GM18861 (cell line): ENCODE measurements at regions not wholly inside any gene's neighbourhood (a gene's known extent, or its start where the extent isn't known, plus 50 kb on each side); places are given as distances from the start of the nearest gene placed in this dataset.

Experiments
- ATAC-seq: cut with Tn5 transposase; IDR thresholded peaks from one replicate; pipeline ENCODE4 v1.9.1; 2021; ENCODE audit not compliant: unreplicated experiment

DNA sequence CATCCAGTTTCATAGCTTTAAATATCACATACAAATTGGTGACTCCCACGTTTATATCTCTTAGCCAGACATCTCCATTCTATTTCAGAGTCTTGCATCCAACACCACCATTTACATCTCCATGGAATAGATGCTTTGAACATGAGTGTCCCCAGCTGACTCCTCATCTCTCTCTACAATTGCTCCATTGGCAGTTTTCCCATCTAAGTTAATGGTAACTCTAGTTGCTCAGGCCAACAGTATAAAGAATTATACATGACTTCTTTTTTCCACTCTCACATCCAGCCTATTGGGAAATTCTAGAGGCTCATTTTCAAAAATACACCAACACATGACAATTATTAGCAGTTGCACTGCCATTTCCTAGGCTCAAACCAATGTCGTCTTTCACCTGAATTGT is 388.2 kb downstream of the STIM2 start:
- ATAC-seq, result no peak

DNA sequence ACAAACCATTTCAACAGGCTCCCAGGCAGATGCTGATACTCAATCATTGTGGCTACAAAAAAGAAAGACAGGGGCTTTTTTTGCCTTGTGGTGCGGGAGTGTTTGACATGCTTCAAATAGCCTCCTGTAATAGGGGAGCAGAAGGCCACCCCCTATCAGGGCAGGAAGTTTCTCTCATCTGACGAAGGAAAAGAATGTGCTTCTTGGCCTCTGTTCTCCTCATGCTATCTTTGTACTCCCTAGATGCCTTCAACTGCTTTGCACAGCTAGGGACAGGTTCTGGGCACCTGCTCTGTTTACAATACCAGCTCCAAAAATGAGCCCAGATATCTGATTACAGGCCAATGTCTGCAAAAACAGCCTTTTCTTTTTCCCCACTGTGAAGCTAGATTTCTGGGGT is 391.1 kb downstream of the STIM2 start:
- ATAC-seq, result no peak

DNA sequence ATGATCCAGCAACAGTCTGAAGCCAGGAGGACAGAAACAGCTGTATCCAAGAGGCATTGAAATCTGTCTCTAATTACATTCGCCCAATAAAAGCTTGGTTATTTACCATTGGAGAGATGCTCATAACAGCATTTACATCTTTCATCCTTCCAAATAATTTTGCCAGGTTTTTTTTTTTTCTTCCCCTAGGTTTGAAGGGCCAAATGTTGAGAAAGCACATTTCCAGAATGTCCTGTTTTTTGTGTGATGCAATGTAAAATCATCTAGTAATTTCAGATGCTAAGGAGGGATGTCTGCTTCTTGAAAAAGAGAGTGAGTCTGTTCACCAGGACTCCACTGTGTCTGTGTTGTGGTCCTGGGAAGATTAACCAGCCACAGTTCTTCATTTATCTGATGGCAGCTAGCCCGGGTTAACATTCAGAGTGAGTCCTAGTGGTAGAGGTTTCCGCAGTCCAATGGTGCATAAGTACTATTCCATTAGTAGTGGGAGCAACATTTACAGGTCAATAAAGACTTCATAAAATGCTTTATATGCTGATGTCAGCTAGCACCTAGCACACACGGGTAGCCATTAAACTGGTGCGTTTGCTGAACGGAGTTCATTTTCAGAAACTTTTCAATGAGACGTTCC is 406.8 kb downstream of the STIM2 start:
- ATAC-seq, result no peak

DNA sequence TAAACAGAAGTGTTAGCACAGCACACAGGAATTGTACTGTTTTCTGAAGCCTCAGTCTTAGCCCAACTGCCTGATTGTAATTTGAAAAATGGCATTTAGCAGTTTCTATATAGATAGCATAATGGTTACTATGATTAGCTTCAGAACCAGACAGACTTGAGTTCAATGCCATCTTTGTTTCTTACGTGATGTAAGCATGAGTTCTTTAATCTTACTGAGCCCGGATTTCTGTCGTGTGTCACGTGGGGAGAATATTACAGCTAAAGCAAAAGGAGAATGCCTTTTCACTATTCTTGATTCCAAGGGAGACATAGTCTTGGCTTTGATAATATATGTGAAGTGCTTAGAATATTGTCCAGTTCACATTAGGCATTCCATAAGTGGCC is 407.3 kb downstream of the STIM2 start:
- ATAC-seq, result no peak

DNA sequence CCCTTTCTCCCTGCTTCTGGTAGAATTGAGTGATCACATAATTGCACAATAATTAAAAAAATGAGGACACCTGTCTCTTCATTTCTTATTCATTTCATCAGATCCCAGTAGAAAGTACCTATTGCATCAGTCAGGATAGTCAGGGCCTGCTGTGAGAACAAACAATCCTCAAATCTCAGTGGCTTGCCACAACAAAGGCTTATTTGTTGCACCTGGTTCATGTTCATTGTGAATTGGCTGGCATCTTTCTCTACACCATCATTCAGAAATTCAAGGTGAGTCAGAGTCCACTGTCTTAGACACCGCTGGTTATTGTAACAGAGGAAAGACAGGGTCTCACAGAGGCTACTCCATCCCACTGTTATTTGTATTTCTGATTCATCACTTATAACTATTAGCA is 409.8 kb downstream of the STIM2 start:
- ATAC-seq, result no peak

DNA sequence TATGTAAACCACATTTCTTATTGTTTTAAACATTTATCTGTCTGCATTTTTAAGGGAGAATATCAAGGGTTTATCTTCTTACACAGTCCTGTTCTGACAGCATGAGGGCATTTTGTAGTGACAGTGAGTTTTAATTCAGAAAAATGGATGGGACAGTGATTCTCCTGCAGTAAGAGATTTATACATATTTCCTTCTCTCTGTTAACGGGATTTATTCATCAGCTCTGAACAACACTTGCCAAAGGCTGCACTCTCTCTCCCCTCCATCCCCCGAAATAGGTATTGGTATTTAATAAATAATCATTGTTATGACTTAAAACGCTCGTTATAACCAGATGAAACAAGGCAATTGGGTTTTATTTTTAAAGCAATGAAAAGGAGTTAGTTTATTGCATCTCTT is 410.9 kb downstream of the STIM2 start:
- no peak for ATAC-seq

DNA sequence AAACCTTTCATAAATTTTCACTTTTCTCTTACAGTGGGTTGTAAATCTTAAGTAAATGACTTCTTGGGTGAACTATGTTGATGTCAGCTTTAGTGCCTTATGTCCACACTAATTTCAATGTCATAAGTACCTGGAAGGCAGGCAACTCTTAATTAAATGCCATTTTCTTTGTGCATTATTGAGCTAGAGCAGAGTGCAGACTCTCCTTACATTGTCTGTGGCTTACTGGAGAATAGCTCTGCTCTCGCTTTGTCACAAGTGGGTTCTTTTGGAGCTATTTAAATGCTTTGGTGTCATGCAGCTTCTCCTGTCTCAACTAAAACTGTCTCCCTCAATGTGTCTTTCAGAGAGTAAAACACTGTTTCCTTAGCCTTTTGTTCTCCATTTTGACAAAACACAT is 411.6 kb downstream of the STIM2 start:
- ATAC-seq, result no peak

DNA sequence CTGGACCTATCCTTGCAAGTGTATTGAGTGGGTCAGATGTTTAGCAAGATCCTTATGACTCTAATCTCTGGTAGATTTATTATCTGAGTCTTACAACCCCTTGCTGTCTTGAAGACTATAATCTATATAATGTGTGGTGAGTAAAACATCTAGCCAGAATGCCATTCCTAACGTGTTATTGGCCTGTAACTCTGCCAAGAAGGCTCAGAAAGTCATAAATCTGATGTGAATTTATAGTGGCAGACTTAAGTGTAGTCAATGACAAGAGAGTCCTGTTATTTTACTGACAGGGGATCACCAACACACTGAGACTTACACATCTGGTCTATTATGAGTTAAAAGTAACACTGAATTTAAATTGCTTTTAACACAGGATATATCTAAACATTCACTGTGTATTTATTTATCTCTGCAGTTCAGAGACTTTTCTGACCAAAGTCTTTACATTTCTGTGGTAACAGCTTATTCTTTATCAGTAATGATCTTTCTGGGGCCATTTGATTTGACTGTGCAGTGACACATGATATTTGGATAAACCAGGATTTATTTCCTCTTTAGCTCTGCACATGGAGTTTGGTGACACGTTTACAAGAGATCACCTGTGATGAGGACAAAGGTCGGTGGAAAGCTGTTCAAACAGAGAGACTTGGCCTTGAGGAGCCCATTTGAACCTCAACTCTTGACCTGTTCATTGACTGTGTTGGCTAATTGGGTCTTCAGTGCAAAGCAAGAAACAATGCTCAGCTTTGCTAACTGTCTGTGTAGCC is 415.8 kb downstream of the STIM2 start:
- ATAC-seq, result no peak

DNA sequence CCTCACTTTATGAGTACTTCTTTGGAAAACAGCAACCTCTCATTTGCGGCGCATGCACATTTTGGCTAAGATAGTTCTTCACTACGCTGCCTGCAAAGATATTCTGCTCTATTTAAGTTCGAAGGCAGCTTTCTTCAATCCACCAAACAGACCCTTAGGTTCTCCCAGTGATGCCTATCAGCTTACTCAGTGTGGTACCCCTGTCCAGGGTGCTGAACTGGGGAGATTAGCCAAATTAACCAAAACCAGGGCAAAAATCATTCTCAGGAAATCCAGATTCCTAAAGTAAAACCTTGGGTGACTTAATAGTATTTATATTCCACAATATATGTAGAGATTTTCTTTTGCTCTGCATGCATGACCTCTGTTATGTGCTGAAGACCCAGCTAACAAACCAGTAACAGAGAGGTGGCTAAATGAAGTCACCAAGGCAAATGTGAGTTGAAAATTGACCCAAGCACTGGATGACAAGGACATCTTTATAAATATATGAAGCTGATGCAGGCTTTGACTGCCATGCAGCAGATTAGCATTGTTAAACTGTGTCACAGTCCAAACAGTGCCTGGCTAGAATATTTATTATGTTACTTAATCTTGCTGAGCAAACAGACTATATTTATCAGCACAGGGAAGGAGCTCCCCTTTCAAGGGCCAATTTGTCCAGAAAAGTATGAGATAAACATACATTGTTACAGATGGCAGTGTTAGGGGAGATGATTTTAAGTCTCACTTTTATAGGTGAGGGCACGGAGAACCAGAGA is 418.2 kb downstream of the STIM2 start:
- ATAC-seq, result no peak

DNA sequence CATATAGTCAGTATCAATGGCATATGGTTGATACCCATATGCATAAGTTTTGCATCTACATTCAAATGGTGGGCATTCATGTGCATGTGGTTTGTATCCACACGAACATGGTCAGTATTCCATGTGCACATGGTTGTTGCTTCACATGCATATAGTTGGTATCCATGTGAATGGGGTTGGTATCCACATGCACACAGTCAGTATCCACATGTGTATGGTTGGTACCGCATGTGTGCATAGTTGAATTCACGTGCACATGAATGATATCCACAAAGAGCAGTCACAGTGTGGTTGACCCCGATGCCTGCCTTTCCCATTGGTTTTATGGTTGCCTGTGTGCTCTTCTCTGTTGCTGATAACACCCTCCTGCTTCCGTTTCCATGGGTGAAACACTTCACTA is 427.9 kb downstream of the STIM2 start:
- no peak for ATAC-seq

DNA sequence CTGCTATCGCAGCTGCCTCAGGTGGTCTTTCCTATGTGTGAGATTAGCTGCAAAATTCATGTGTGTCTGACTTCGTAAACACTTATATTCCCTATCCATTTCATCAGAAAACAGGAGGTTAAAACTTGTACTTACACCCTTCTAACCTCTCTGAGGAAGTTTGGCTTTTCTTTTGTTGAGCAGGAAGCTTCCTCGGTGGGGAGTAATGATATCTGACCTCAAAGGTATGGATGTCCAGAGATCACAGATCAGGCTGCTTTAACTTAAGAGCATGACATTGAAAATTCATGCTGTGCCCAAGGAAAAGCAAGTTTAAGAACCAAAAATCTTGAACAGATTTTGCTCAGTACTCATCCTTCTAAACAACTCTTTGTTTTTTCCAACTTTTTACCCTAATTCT is 429.1 kb downstream of the STIM2 start:
- no peak for ATAC-seq

DNA sequence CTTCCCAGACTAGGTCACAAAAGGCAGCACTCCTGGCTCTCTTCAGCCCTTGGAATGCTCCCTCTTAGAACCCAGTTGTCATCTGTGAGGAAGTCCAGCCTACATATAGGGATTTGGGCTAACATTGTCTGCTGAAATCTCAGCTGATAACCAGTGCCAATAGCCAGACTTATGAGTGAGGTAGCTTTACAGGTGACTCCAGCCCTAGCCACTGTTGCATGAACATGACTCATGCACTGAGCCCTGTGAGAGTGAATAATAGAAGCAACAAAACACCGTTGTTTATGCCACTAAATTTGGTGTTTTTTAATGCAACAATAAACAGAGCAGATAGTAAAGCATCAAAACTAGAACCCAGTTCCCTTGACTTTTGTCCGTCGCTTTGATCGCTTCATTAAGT is 433.2 kb downstream of the STIM2 start:
- ATAC-seq, result no peak

DNA sequence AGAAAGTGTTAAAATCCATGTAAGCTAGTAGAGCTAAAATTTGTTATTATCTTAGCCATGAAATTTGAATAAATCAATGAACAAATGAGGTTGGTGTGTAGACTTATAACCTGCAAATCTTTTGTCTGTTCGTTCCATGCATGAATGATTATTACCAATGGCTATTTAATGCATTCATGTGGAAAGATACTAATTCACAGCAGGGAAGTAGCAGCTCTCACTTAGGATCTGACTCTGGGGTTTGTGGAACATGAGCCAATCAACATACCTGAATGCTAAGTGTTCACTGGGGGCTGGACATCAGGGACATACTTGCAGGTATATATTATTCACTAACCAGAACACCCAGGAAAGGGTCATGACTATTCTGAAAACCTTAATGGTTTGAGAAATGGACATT is 444.1 kb downstream of the STIM2 start:
- no peak for ATAC-seq

DNA sequence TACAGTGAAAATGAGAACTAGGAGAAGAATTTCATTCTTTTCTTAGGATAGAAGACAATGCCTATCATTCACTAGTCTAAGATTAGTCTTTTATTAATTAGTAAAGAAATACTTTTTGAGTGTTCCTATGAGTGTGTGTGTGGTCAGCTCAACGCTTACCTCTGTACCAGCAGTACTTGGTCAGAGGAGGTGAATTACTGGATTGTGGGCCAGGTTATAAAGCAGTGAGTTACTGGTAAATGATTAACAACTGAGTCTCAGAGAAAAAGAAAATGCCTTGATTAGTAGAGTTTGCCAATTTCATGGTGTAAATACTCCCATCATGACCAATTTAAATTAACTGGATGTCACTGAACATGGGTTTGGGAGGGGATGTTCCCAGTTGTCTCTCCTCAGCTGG is 444.6 kb downstream of the STIM2 start:
- ATAC-seq, result no peak

DNA sequence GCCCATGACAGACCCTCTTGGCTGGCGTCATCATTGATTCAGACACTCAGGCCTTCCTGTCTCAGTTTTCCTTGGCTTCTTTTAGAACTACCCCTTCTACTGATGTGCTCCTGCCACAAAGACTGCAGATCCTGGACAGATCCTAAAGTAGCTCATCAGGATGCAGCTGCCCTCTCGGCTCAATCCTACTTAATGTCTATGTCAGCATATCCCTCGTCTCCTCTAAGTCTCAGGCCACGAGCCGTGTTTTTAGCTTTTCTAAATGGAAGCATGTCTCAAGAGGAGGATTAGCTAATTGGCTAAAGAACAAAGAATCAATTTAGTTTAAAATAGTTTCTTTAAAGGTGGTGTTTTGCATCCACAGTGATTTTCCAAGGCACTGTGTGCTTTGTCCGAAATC is 447.7 kb downstream of the STIM2 start:
- ATAC-seq, result no peak

DNA sequence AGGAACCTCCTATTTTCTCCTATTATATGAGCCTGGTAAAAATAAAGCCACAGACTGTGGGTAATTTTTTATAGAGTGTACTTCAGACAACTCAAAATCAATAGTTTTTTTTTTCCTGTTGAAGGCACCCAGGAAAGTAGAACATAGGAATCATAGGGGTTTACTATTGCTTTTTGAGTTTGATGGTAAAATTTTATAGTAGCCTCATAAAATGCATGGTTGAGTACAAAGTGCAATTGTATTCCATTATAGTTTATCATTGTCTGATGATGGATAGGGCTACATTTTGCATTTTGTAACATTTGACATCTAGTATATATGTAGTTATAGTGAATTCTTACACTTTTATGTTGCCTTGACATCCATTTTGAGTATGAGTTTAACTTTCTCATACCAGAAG is 455.0 kb downstream of the STIM2 start:
- no peak for ATAC-seq

DNA sequence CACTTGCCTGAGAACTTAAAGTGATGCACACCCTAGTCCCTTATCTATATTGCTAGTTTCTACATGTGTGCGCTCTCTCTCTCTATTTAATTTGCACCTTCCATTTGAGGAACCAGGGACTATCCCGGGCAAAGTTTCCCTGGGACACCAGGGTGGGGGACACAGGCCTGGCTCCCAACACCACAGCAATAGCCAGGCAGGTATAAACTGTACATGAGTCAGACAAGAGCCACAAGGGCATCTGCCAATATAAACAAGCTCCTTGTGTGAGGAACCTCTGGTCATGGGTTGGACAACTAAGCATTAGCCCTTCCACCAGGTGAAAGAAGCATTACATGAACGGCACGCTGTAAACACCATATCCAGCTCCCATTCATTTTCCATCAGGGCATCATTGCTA is 455.5 kb downstream of the STIM2 start:
- no peak for ATAC-seq

DNA sequence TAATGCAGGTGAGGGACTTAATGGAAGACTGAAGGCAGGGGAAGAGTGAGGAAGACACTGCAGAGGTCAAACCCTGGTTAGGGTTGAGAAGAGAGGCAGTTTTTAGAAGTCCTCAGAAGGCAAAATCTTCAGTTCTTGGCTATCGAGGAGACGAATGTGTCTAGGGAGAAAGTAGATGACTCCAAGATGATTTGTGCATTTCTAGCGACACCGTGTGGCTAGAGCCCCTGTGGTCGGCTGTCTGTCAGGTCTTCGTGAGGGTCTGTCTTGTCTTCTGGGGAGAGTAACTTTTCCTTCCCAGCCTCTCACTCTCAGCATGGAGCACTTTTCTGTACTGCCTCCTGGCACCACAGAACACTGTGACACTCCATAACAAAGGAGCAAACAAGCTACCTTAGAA is 458.1 kb downstream of the STIM2 start:
- no peak for ATAC-seq

DNA sequence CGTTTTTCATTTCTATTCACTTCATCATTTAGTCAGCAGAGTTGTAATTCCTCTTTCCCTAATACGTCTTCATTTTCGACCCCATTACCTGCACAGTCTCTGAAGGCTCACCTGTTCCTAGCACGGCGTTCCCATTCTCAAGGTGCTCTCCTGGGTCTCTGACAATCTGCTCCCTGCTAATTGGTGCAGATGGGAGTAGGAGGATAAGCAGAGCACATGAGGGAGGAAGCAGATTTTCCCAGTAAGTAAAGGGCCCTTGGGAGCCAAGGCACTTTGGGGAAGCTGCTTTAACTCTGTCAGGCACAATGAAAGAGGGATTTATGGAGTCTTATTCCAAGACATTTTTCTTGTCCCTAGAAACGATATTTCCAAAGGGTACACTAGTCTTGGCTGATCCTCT is 466.4 kb downstream of the STIM2 start:
- ATAC-seq, result no peak

DNA sequence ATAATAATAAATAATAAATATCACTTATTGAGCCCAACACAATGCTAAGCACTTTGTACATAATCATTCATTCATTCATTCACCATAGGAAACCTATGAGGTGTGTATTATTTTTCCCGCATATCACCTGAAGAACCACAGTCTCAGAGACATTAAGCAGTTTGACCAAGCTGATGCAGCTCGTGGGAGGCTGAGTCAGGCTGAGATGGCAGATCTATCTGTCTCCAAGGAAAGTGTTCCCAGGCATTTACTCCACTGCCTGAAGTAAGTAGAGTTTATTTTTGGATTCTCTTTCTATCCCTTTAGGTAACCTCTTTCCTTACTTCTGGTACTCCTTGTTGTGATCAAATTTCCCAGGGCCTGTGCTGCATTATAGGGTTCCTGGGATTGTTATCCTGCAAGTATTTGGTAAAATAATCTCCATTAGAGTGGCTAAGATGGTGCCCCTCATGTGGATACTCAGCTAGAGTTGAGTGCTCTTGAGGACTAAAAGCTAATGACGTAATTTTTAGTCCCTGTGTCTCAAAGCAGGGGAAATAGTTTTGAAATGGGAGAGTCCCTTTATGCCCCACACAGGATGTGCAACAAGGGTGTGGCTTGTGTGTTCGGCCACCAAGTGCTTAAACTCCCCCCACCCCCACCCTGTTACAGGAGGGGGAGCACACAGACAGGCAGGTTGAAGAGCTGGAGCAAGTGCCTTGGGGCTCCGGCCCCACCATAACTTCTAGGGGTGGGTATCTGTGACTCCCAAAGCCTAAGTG is 467.0 kb downstream of the STIM2 start:
- ATAC-seq, result no peak

DNA sequence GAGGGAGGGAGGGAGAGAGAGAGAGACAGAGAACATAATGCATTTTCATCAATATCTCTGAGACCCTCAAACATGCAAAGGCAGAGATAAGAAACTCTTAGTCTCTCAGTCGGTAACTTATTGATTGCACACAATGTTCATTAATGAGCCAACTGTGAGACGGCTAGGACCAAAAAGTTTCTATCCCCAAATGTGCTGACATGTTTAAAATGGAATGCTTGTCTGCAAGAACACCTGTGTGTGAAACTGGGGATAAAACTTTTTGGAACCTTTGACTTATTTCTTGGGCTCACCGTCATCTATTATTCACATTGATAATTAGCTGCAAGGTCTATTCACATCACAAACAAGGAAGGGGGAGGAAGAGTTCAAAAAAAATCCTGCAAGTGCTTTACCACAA is 477.9 kb downstream of the STIM2 start:
- no peak for ATAC-seq

DNA sequence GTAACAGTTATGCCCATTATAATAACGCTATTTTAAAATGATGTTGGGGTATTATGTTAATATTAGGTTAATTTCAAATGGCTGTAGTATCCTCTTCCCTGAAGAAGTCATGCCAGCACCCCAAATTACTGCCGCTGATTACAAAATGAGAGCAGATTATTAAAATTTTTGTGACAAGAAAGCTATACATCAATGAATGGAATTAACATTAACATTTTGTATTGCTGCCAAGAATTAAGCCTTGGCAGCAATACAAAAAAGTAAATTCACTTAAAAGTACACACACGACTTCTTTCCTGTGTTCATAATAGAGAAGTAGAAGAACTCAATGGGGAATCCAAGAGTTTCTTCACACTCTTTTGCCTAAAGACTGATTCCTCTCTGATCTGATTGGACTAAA is 482.8 kb downstream of the STIM2 start:
- ATAC-seq, result no peak
